EH (cell line): ENCODE measurements at regions not wholly inside any gene's neighbourhood (a gene's known extent, or its start where the extent isn't known, plus 50 kb on each side); places are given as distances from the start of the nearest gene placed in this dataset.
"Not testable (repeated sequence)": the region's sequence is repeated elsewhere in the genome, so short reads cannot be mapped to it uniquely, and the experiment has no call there.

Experiments
- DNase-seq: peaks from one replicate; pipeline ENCODE4 v3.0.0-alpha.2; 2015; ENCODE audit warnings: low read depth

GRCh38 chr7:47190462-47190861 is 391.4 kb downstream of the TNS3 start:
- DNase-seq, result no peak

- no peak for DNase-seq
Measured at GRCh38 chr7:47188653-47189315, 393.1 kb downstream of the TNS3 start.

- no peak for DNase-seq
Measured at GRCh38 chr7:47188136-47188535, 393.8 kb downstream of the TNS3 start.

GRCh38 chr7:47186316-47186715 is 395.6 kb downstream of the TNS3 start:
- no peak for DNase-seq

GRCh38 chr7:47185839-47186238 is 396.1 kb downstream of the TNS3 start:
- no peak for DNase-seq

- no peak for DNase-seq
Measured at GRCh38 chr7:47185170-47185569, 396.7 kb downstream of the TNS3 start.

GRCh38 chr7:47183862-47184590 is 397.9 kb downstream of the TNS3 start:
- no peak for DNase-seq

GRCh38 chr7:47181746-47182361 is 400.1 kb downstream of the TNS3 start:
- no peak for DNase-seq

GRCh38 chr7:47180516-47180826 is 401.4 kb downstream of the TNS3 start:
- DNase-seq, result no peak

- DNase-seq, result peak; percentile 76
Measured at GRCh38 chr7:47179812-47180515, 401.9 kb downstream of the TNS3 start.

- not testable (repeated sequence) for DNase-seq
Measured at GRCh38 chr7:47172602-47173539, 409.0 kb downstream of the TNS3 start.

GRCh38 chr7:47170516-47170915 is 411.4 kb downstream of the TNS3 start:
- DNase-seq, result peak; percentile 26

- DNase-seq, result peak; percentile 82
Measured at GRCh38 chr7:47154791-47155190, 427.1 kb downstream of the TNS3 start.

GRCh38 chr7:47153576-47153975 is 428.3 kb downstream of the TNS3 start:
- no peak for DNase-seq

- peak; percentile 98 for DNase-seq
Measured at GRCh38 chr7:47153058-47153457, 428.9 kb downstream of the TNS3 start.

GRCh38 chr7:47152307-47152706 is 429.6 kb downstream of the TNS3 start:
- no peak for DNase-seq

GRCh38 chr7:47150497-47151260 is 431.2 kb downstream of the TNS3 start:
- DNase-seq, result peak; percentile 58

GRCh38 chr7:47149971-47150370 is 431.9 kb downstream of the TNS3 start:
- no peak for DNase-seq

GRCh38 chr7:47149208-47149839 is 432.6 kb downstream of the TNS3 start:
- DNase-seq, result no peak

GRCh38 chr7:47148536-47149207 is 433.2 kb downstream of the TNS3 start:
- peak; percentile 66 for DNase-seq
